Activated CD8-positive, alpha-beta T cell treated with anti-CD3 and anti-CD28 coated beads for 36 hours (primary cell): ENCODE measurements at regions not wholly inside any gene's neighbourhood (a gene's known extent, or its start where the extent isn't known, plus 50 kb on each side); places are given as distances from the start of the nearest gene placed in this dataset.

Experiments used
- ATAC-seq: fragments of 200-7000 bp; cut with Tn5 transposase; one replicate; pipeline ENCODE4 v1.10.0; 2021; ENCODE audit warnings: mild to moderate bottlenecking, moderate library complexity
- CTCF ChIA-PET: fragments of 350-600 bp; sonication (Branson Sonifier 250); formaldehyde crosslinking; loops from one replicate; lab custom pipeline; 2021; ENCODE audit warnings: antibody characterized with exemption; lab: Charles Lee
- POLR2A ChIA-PET: fragments of 350-600 bp; sonication (Branson Sonifier 250); formaldehyde crosslinking; loops from one replicate; lab custom pipeline; 2021; ENCODE audit warnings: antibody characterized with exemption; lab: Charles Lee
- DNase-seq: peaks from one replicate; pipeline ENCODE4 v3.0.0-alpha.2; 2020
- H3K27ac Mint-ChIP-seq: one replicate; pipeline ENCODE4 v1.8.0; 2021; ENCODE audit warnings: mild to moderate bottlenecking, mixed read lengths
- H3K27me3 Mint-ChIP-seq: one replicate; pipeline ENCODE4 v1.8.0; 2021; ENCODE audit warnings: mixed read lengths
- H3K36me3 Mint-ChIP-seq: one replicate; pipeline ENCODE4 v1.8.0; 2021; ENCODE audit warnings: low read depth, mixed read lengths
- H3K4me1 Mint-ChIP-seq: one replicate; pipeline ENCODE4 v1.8.0; 2021; ENCODE audit warnings: low read depth, mixed read lengths
- H3K4me3 Mint-ChIP-seq: one replicate; pipeline ENCODE4 v1.8.0; 2021; ENCODE audit warnings: mild to moderate bottlenecking, moderate library complexity, mixed read lengths
- H3K9me3 Mint-ChIP-seq: one replicate; pipeline ENCODE4 v1.8.0; 2021; ENCODE audit warnings: mixed read lengths
- intact Hi-C: fragments of 100-400 bp; cut with micrococcal nuclease; formaldehyde crosslinking; loops from one replicate; pipeline ENCODE4 v1.10.0; 2022
- TF ChIP-seq, protein P1 (sequence below): fragments of 200-600 bp; IDR thresholded peaks from one replicate; pipeline ENCODE4 v1.8.0; 2022; ENCODE audit warnings: antibody characterized with exemption, mild to moderate bottlenecking

DNA sequence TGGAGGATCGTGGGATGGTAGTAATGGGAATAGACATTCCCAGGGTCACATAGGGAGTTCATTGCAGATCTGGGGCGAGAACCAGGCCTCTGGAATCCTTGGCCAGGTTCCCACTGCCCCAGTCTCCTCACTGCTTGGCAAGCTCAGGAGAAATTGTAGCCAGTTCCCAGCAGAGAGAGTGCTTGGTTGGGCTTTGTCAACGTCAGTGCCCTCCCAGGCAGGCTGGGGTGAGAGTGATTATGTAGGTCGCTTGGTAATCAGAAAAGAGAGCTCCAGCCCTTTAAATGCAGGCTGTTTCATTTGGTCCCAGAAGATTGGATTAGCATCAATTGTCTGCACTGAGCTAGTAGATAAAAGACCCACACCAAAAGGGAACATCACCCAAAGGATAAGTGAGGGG, 51.8 kb upstream of the GALNT10 start:
- H3K27me3 Mint-ChIP-seq, result no peaks in the 10 kb centered on the region
- CTCF ChIA-PET, result no interaction called here
- H3K36me3 Mint-ChIP-seq, result no peaks in the 10 kb centered on the region
- H3K4me3 Mint-ChIP-seq, result no peak overlapping the region
- TF ChIP-seq, protein P1, sequence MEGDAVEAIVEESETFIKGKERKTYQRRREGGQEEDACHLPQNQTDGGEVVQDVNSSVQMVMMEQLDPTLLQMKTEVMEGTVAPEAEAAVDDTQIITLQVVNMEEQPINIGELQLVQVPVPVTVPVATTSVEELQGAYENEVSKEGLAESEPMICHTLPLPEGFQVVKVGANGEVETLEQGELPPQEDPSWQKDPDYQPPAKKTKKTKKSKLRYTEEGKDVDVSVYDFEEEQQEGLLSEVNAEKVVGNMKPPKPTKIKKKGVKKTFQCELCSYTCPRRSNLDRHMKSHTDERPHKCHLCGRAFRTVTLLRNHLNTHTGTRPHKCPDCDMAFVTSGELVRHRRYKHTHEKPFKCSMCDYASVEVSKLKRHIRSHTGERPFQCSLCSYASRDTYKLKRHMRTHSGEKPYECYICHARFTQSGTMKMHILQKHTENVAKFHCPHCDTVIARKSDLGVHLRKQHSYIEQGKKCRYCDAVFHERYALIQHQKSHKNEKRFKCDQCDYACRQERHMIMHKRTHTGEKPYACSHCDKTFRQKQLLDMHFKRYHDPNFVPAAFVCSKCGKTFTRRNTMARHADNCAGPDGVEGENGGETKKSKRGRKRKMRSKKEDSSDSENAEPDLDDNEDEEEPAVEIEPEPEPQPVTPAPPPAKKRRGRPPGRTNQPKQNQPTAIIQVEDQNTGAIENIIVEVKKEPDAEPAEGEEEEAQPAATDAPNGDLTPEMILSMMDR, result no peak
- intact Hi-C loops, result no loop called here
- POLR2A ChIA-PET, result no interaction called here
- no peak for ATAC-seq
- DNase-seq, result no peak
- H3K9me3 Mint-ChIP-seq, result no peaks in the 10 kb centered on the region
- no peak overlapping the region for H3K27ac Mint-ChIP-seq
- H3K4me1 Mint-ChIP-seq, result no peaks in the 10 kb centered on the region

DNA sequence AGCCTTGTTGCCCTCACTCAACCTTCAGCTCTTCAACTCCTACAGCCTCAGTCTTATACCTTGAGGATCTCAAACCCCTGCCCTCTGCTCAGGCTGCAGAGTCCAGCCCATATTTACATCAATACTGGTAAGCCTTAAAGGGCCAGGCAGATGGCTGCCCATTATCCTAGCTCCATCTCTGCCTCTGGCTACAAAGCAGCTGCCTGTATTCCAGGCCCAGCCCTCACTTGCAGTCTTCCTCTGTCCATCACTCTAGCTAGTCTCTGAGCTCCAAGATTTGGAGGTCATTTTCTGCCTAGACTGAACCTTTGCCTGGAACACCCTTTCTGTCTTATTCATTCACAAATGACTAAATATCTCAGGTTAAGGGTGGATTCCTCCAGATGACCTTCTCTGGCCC, 50.2 kb upstream of the GALNT10 start:
- intact Hi-C loops, result no loop called here
- TF ChIP-seq, protein P1, result no peak
- ChIA-PET CTCF (interaction anchor here (0.7 kb wide), 1 partner anchor 17 kb away, joined by 3 read pairs; no protein-coding TSS in a partner anchor), POLR2A (interaction anchor here (0.9 kb wide), 1 partner anchor 33 kb away, joined by 3 read pairs; no protein-coding TSS in a partner anchor)
- peaks cover 2% of the 10 kb centered on the region for H3K27me3 Mint-ChIP-seq
- DNase-seq (no peak), ATAC-seq (no peak)
- no peak overlapping the region for H3K27ac Mint-ChIP-seq
- no peaks in the 10 kb centered on the region for H3K4me1 Mint-ChIP-seq
- H3K9me3 Mint-ChIP-seq, result no peaks in the 10 kb centered on the region
- H3K4me3 Mint-ChIP-seq, result no peak overlapping the region
- H3K36me3 Mint-ChIP-seq, result no peaks in the 10 kb centered on the region
